H9 (cell line): ENCODE measurements at regions not wholly inside any gene's neighbourhood (a gene's known extent, or its start where the extent isn't known, plus 50 kb on each side); places are given as distances from the start of the nearest gene placed in this dataset.

Experiments
- DNase-seq: peaks from one replicate; pipeline ENCODE4 v3.0.0-alpha.2; 2017
- H2AFZ ChIP-seq: one replicate; pipeline ENCODE4 v1.6.1; 2013; ENCODE audit warnings: mild to moderate bottlenecking, low read length, control low read depth, moderate library complexity
- H2AK5ac ChIP-seq: 2 replicates; pipeline ENCODE4 v1.6.1; 2013; ENCODE audit warnings: low read length, control low read depth, mixed read lengths; ENCODE audit not compliant: insufficient read length
- H2BK120ac ChIP-seq: one replicate; pipeline ENCODE4 v1.6.1; 2013; ENCODE audit warnings: low read depth, mild to moderate bottlenecking, low read length, control low read depth, inconsistent platforms; ENCODE audit not compliant: poor library complexity, severe bottlenecking
- H2BK12ac ChIP-seq: 2 replicates; pipeline ENCODE4 v1.6.1; 2013; ENCODE audit warnings: low read length, control low read depth, mixed read lengths, low read depth; ENCODE audit not compliant: insufficient read length
- H2BK15ac ChIP-seq: 2 replicates; pipeline ENCODE4 v1.6.1; 2013; ENCODE audit warnings: low read depth, low read length, control low read depth
- H2BK20ac ChIP-seq: one replicate; pipeline ENCODE4 v1.6.1; 2013; ENCODE audit warnings: low read depth, mild to moderate bottlenecking, low read length, control low read depth, inconsistent platforms; ENCODE audit not compliant: poor library complexity, severe bottlenecking
- H2BK5ac ChIP-seq: 2 replicates; pipeline ENCODE4 v1.6.1; 2013; ENCODE audit warnings: low read length, control low read depth, mixed read lengths; ENCODE audit not compliant: insufficient read length
- H3K14ac ChIP-seq: 2 replicates; pipeline ENCODE4 v1.6.1; 2013; ENCODE audit warnings: low read length, control low read depth; ENCODE audit not compliant: insufficient read depth
- H3K18ac ChIP-seq: 2 replicates; pipeline ENCODE4 v1.6.1; 2013; ENCODE audit warnings: low read depth, mild to moderate bottlenecking, mixed read lengths, low read length, control low read depth; ENCODE audit not compliant: insufficient read length
- H3K23ac ChIP-seq: 2 replicates; pipeline ENCODE4 v1.6.1; 2013; ENCODE audit warnings: low read length, control low read depth, mixed read lengths, low read depth; ENCODE audit not compliant: insufficient read length
- H3K23me2 ChIP-seq: 2 replicates; pipeline ENCODE4 v1.6.1; 2013; ENCODE audit warnings: low read depth, mild to moderate bottlenecking, mixed read lengths, low read length, control low read depth; ENCODE audit not compliant: insufficient read length, poor library complexity, severe bottlenecking
- H3K27ac ChIP-seq: 2 replicates; pipeline ENCODE4 v1.5.1; 2013; ENCODE audit warnings: low read length, control low read depth, mixed read lengths, low read depth; ENCODE audit not compliant: insufficient read length
- H3K27me3 ChIP-seq: 2 replicates; pipeline ENCODE4 v1.6.1; 2013; ENCODE audit warnings: low read length, control low read depth, inconsistent platforms; ENCODE audit not compliant: insufficient read depth
- H3K4ac ChIP-seq: 2 replicates; pipeline ENCODE4 v1.6.1; 2013; ENCODE audit warnings: low read depth, mild to moderate bottlenecking, control low read depth, inconsistent platforms, low read length, moderate library complexity
- H3K4me1 ChIP-seq: 2 replicates; pipeline ENCODE4 v1.6.1; 2013; ENCODE audit warnings: low read length, control low read depth, inconsistent platforms; ENCODE audit not compliant: insufficient read depth
- H3K4me2 ChIP-seq: 2 replicates; pipeline ENCODE4 v1.6.1; 2013; ENCODE audit warnings: low read length, control low read depth, mixed read lengths; ENCODE audit not compliant: insufficient read length, insufficient read depth
- H3K56ac ChIP-seq: 2 replicates; pipeline ENCODE4 v1.6.1; 2013; ENCODE audit warnings: low read depth, mild to moderate bottlenecking, mixed read lengths, low read length, control low read depth; ENCODE audit not compliant: insufficient read length
- H3K79me1 ChIP-seq: 2 replicates; pipeline ENCODE4 v1.6.1; 2013; ENCODE audit warnings: low read depth, mild to moderate bottlenecking, moderate library complexity, low read length, control low read depth, inconsistent platforms; ENCODE audit not compliant: insufficient read depth, poor library complexity, severe bottlenecking
- H3K79me2 ChIP-seq: 2 replicates; pipeline ENCODE4 v1.6.1; 2013; ENCODE audit warnings: low read length, control low read depth, inconsistent platforms; ENCODE audit not compliant: insufficient read depth
- H3K9ac ChIP-seq: 2 replicates; pipeline ENCODE4 v1.6.1; 2013; ENCODE audit warnings: low read length, control low read depth, mixed read lengths; ENCODE audit not compliant: insufficient read length; ENCODE audit errors: extremely low read depth
- H3K9me3 ChIP-seq: one replicate; pipeline ENCODE4 v1.6.1; 2013; ENCODE audit warnings: low read depth, low read length, inconsistent platforms; ENCODE audit not compliant: control insufficient read depth
- H3T11ph ChIP-seq: one replicate; pipeline ENCODE4 v1.6.1; 2013; ENCODE audit warnings: mild to moderate bottlenecking, low read length, control low read depth, inconsistent platforms
- H4K20me1 ChIP-seq: one replicate; pipeline ENCODE4 v1.6.1; 2013; ENCODE audit not compliant: control insufficient read depth, insufficient read length, insufficient read depth
- H4K5ac ChIP-seq: 2 replicates; pipeline ENCODE4 v1.6.1; 2013; ENCODE audit warnings: low read depth, mild to moderate bottlenecking, mixed read lengths, low read length, control low read depth; ENCODE audit not compliant: insufficient read length
- H4K8ac ChIP-seq: replicated peaks from 2 replicates; pipeline ENCODE4 v1.6.1; 2013; ENCODE audit warnings: low read length, control low read depth, mixed read lengths, low read depth; ENCODE audit not compliant: insufficient read length
- H4K91ac ChIP-seq: 2 replicates; pipeline ENCODE4 v1.6.1; 2013; ENCODE audit warnings: low read depth, mild to moderate bottlenecking, moderate library complexity, mixed read lengths, low read length, control low read depth; ENCODE audit not compliant: insufficient read length
- H3K27ac Mint-ChIP-seq, 3 experiments: 2 replicates in 2 of 3; 3 replicates in 1 of 3; pipeline ENCODE4 v1.8.0; 2020 to 2021; ENCODE audit warnings: mixed read lengths in 3 of 3, mild to moderate bottlenecking in 1 of 3, moderate library complexity in 1 of 3
- H3K27me3 Mint-ChIP-seq: 2 replicates; pipeline ENCODE4 v1.8.0; 2021; ENCODE audit warnings: low read depth, mild to moderate bottlenecking, moderate library complexity, mixed read lengths
- H3K36me3 Mint-ChIP-seq, 3 experiments: 2 replicates in 2 of 3; 3 replicates in 1 of 3; pipeline ENCODE4 v1.8.0; 2020 to 2021; ENCODE audit warnings: low read depth in 3 of 3, mixed read lengths in 3 of 3; ENCODE audit not compliant: insufficient read depth in 1 of 3
- H3K4me1 Mint-ChIP-seq, 2 experiments: 2 replicates each; pipeline ENCODE4 v1.8.0; 2020; ENCODE audit warnings: mixed read lengths in 2 of 2
- H3K4me3 Mint-ChIP-seq, 2 experiments: 2 replicates in 1 of 2; 3 replicates in 1 of 2; pipeline ENCODE4 v1.8.0; 2020 to 2021; ENCODE audit warnings: mild to moderate bottlenecking in 2 of 2, mixed read lengths in 2 of 2, moderate library complexity in 1 of 2
- H3K9me3 Mint-ChIP-seq, 2 experiments: 2 replicates in 1 of 2; 3 replicates in 1 of 2; pipeline ENCODE4 v1.8.0; 2020; ENCODE audit warnings: mild to moderate bottlenecking in 2 of 2, mixed read lengths in 2 of 2, moderate library complexity in 1 of 2
- CTCF ChIP-seq: fragments of 200-600 bp; sonication (generic); conservative IDR thresholded peaks from 3 replicates; pipeline ENCODE4 v1.8.0; 2021; ENCODE audit warnings: antibody characterized with exemption, mild to moderate bottlenecking
- WGBS: extraction: QIAGEN DNeasy Blood & Tissue Kit; methylation state at CpG from one replicate; pipeline ENCODE4 v1.1.7; 2013; ENCODE audit warnings: missing lambda C conversion rate, low lambda C conversion rate, mixed read lengths; ENCODE audit not compliant: insufficient read length; ENCODE audit errors: extremely low coverage; 5-methylcytosine and 5-hydroxymethylcytosine counted together

- WGBS = no CpG with 5 or more reads among the region's 2 CpGs
- Histone ChIP-seq H3K27me3 (no peaks in the 10 kb centered on the region), H3K4me2 (no peak overlapping the region), H4K8ac (no peak overlapping the region), H3K14ac (no peak overlapping the region), H3K23me2 (no peaks in the 10 kb centered on the region), H3K79me1 (no peaks in the 10 kb centered on the region), H4K91ac (no peak overlapping the region), H3K27ac (no peak overlapping the region), H3K23ac (no peak overlapping the region), H3K79me2 (no peaks in the 10 kb centered on the region), H2BK5ac (no peak overlapping the region), H4K5ac (no peak overlapping the region), H2BK15ac (no peak overlapping the region), H2BK20ac (no peak overlapping the region), H2AK5ac (no peak overlapping the region), H2BK120ac (no peak overlapping the region), H4K20me1 (no peaks in the 10 kb centered on the region), H3T11ph (no peak overlapping the region), H3K18ac (no peak overlapping the region), H3K4me1 (peaks cover 9% of the 10 kb centered on the region; the same call in 1 of the 2 replicates), H3K9ac (no peak overlapping the region), H3K9me3 (no peaks in the 10 kb centered on the region), H3K4ac (no peak overlapping the region), H3K56ac (no peak overlapping the region), H2AFZ (no peak overlapping the region), H2BK12ac (no peak overlapping the region)
- peaks cover 38 to 49% of the 10 kb centered on the region in 2 experiments for H3K4me1 Mint-ChIP-seq
- TF ChIP-seq CTCF = no peak
- H3K9me3 Mint-ChIP-seq = peaks cover 18 to 26% of the 10 kb centered on the region in 2 experiments
- no peak overlapping the region for H3K27ac Mint-ChIP-seq
- no peaks in the 10 kb centered on the region; the same call in 1 of the 2 replicates for H3K27me3 Mint-ChIP-seq
- H3K36me3 Mint-ChIP-seq = peaks cover 21 to 30% (median 27%) of the 10 kb centered on the region in 3 experiments
- H3K4me3 Mint-ChIP-seq = no peak overlapping the region
- DNase-seq = no peak
Measured at GRCh38 chr4:103422467-103423219, 224.5 kb upstream of the CENPE start.
